Chondrocyte (in vitro differentiated cells): ENCODE measurements at regions not wholly inside any gene's neighbourhood (a gene's known extent, or its start where the extent isn't known, plus 50 kb on each side); places are given as distances from the start of the nearest gene placed in this dataset.

ENCODE experiments used
- DNase-seq: peaks from one replicate; pipeline ENCODE4 v3.0.0; 2021; ENCODE audit warnings: mixed read lengths, low spot score
- H3K27ac Mint-ChIP-seq: one replicate; pipeline ENCODE4 v1.8.0; 2021; ENCODE audit warnings: mild to moderate bottlenecking, moderate library complexity, mixed read lengths; ENCODE audit not compliant: unreplicated experiment
- H3K27me3 Mint-ChIP-seq: 2 replicates; pipeline ENCODE4 v1.8.0; 2021; ENCODE audit warnings: low read depth, mixed read lengths
- H3K36me3 Mint-ChIP-seq: 2 replicates; pipeline ENCODE4 v1.8.0; 2021; ENCODE audit warnings: low read depth, mixed read lengths
- H3K4me1 Mint-ChIP-seq: 2 replicates; pipeline ENCODE4 v1.8.0; 2021; ENCODE audit warnings: low read depth, mild to moderate bottlenecking, mixed read lengths
- H3K4me3 Mint-ChIP-seq: one replicate; pipeline ENCODE4 v1.8.0; 2021; ENCODE audit warnings: mild to moderate bottlenecking, moderate library complexity, mixed read lengths; ENCODE audit not compliant: unreplicated experiment
- H3K9me3 Mint-ChIP-seq: 2 replicates; pipeline ENCODE4 v1.8.0; 2021; ENCODE audit warnings: low read depth, mixed read lengths
- CTCF ChIP-seq: fragments of 200-600 bp; sonication (generic); IDR thresholded peaks from 2 replicates; pipeline ENCODE4 v1.5.0; 2021; ENCODE audit warnings: antibody characterized with exemption, mild to moderate bottlenecking, moderate library complexity

GRCh38 chr4:66071911-66072310 lies 401.6 kb upstream of the EPHA5 start:
- no peak for TF ChIP-seq CTCF
- Mint-ChIP-seq H3K4me3 (no peak overlapping the region), H3K27me3 (no peaks in the 10 kb centered on the region), H3K4me1 (peaks cover 10% of the 10 kb centered on the region), H3K9me3 (peaks cover 23% of the 10 kb centered on the region), H3K36me3 (peaks cover 1% of the 10 kb centered on the region), H3K27ac (no peak overlapping the region)
- no peak for DNase-seq

GRCh38 chr4:66062921-66063320 lies 392.6 kb upstream of the EPHA5 start:
- no peaks in the 10 kb centered on the region for H3K27me3 Mint-ChIP-seq
- DNase-seq: no peak
- no peak overlapping the region for H3K27ac Mint-ChIP-seq
- peaks cover 36% of the 10 kb centered on the region for H3K4me1 Mint-ChIP-seq
- TF ChIP-seq CTCF: peak; percentile 22
- no peak overlapping the region for H3K4me3 Mint-ChIP-seq
- no peaks in the 10 kb centered on the region for H3K36me3 Mint-ChIP-seq
- no peaks in the 10 kb centered on the region for H3K9me3 Mint-ChIP-seq

GRCh38 chr4:66062044-66062443 lies 391.8 kb upstream of the EPHA5 start:
- H3K36me3 Mint-ChIP-seq: no peaks in the 10 kb centered on the region
- DNase-seq: no peak
- H3K27ac Mint-ChIP-seq: peak overlapping the region; percentile 60
- TF ChIP-seq CTCF: no peak
- H3K27me3 Mint-ChIP-seq: no peaks in the 10 kb centered on the region
- no peak overlapping the region for H3K4me3 Mint-ChIP-seq
- peaks cover 30% of the 10 kb centered on the region for H3K4me1 Mint-ChIP-seq
- H3K9me3 Mint-ChIP-seq: no peaks in the 10 kb centered on the region

GRCh38 chr4:66059556-66059955 lies 389.3 kb upstream of the EPHA5 start:
- Mint-ChIP-seq H3K4me1 (peaks cover 22% of the 10 kb centered on the region), H3K36me3 (no peaks in the 10 kb centered on the region), H3K9me3 (no peaks in the 10 kb centered on the region), H3K27me3 (no peaks in the 10 kb centered on the region), H3K27ac (no peak overlapping the region), H3K4me3 (no peak overlapping the region)
- DNase-seq: no peak
- no peak for TF ChIP-seq CTCF

GRCh38 chr4:66059136-66059535 lies 388.8 kb upstream of the EPHA5 start:
- no peak overlapping the region for H3K4me3 Mint-ChIP-seq
- no peaks in the 10 kb centered on the region for H3K36me3 Mint-ChIP-seq
- no peaks in the 10 kb centered on the region for H3K9me3 Mint-ChIP-seq
- no peaks in the 10 kb centered on the region for H3K27me3 Mint-ChIP-seq
- no peak for DNase-seq
- H3K4me1 Mint-ChIP-seq: peaks cover 22% of the 10 kb centered on the region
- H3K27ac Mint-ChIP-seq: no peak overlapping the region
- TF ChIP-seq CTCF: no peak
